ENCODE measurements at regions not wholly inside any gene's neighbourhood (a gene's known extent, or its start where the extent isn't known, plus 50 kb on each side); places are given as distances from the start of the nearest gene placed in this dataset.
"Not testable (repeated sequence)": the region's sequence is repeated elsewhere in the genome, so short reads cannot be mapped to it uniquely, and the experiment has no call there.

GRCh38 chr22:48925450-48925849, 902.2 kb downstream of the BRD1 start:
- DNase-seq: no peak

- no peak for DNase-seq
Measured at GRCh38 chr22:48923996-48924395, 903.7 kb downstream of the BRD1 start.

- DNase-seq: no peak
Measured at GRCh38 chr22:48923165-48923865, 904.4 kb downstream of the BRD1 start.

- DNase-seq: no peak
Measured at GRCh38 chr22:48921411-48921903, 906.2 kb downstream of the BRD1 start.

- no peak for DNase-seq
Measured at GRCh38 chr22:48920776-48921241, 906.9 kb downstream of the BRD1 start.

- DNase-seq: no peak
Measured at GRCh38 chr22:48919851-48920589, 907.7 kb downstream of the BRD1 start.

GRCh38 chr22:48919187-48919590, 908.5 kb downstream of the BRD1 start:
- no peak for DNase-seq

GRCh38 chr22:48918585-48919186, 909.0 kb downstream of the BRD1 start:
- DNase-seq: no peak

GRCh38 chr22:48912356-48913066, 915.2 kb downstream of the BRD1 start:
- DNase-seq: not testable (repeated sequence)

GRCh38 chr22:48911647-48912046, 916.0 kb downstream of the BRD1 start:
- not testable (repeated sequence) for DNase-seq

- DNase-seq: not testable (repeated sequence)
Measured at GRCh38 chr22:48911067-48911466, 916.6 kb downstream of the BRD1 start.

GRCh38 chr22:48908547-48908946, 919.1 kb downstream of the BRD1 start:
- no peak for DNase-seq

- no peak for DNase-seq
Measured at GRCh38 chr22:48907591-48907990, 920.1 kb downstream of the BRD1 start.

- DNase-seq: no peak
Measured at GRCh38 chr22:48906216-48906835, 921.3 kb downstream of the BRD1 start.

- DNase-seq: no peak
Measured at GRCh38 chr22:48905206-48905975, 922.3 kb downstream of the BRD1 start.

GRCh38 chr22:48902983-48903650, 924.6 kb downstream of the BRD1 start:
- DNase-seq: no peak

- no peak for DNase-seq
Measured at GRCh38 chr22:48902001-48902869, 925.4 kb downstream of the BRD1 start.

GRCh38 chr22:48901324-48901723, 926.3 kb downstream of the BRD1 start:
- no peak for DNase-seq

GRCh38 chr22:48900626-48901025, 927.0 kb downstream of the BRD1 start:
- DNase-seq: no peak

- DNase-seq: no peak
Measured at GRCh38 chr22:48900327-48900597, 927.4 kb downstream of the BRD1 start.
